Esophagus muscularis mucosa (tissue), 3 donors: ENCODE measurements at regions not wholly inside any gene's neighbourhood (a gene's known extent, or its start where the extent isn't known, plus 50 kb on each side); places are given as distances from the start of the nearest gene placed in this dataset.
"Not testable (repeated sequence)": the region's sequence is repeated elsewhere in the genome, so short reads cannot be mapped to it uniquely, and the experiment has no call there.

Experiments
- CTCF ChIP-seq, 3 experiments: fragments of 200-600 bp in 2 of 3; fragments of 450-650 bp in 1 of 3; sonication (generic) in 2 of 3; IDR thresholded peaks; one replicate each; pipeline ENCODE4 v1.5.1; 2017 to 2019; ENCODE audit warnings: antibody characterized with exemption in 3 of 3, mild to moderate bottlenecking in 2 of 3, moderate library complexity in 1 of 3
- POLR2A ChIP-seq: fragments of 450-650 bp; IDR thresholded peaks from one replicate; pipeline ENCODE4 v1.6.1; 2017; ENCODE audit warnings: antibody characterized with exemption, moderate library complexity, mild to moderate bottlenecking, low read depth

- not testable (repeated sequence) for TF ChIP-seq POLR2A; CTCF (IDR thresholded peaks at IDR 0.05)
Measured at GRCh38 chr2:91873416-91873815, 2997.8 kb upstream of the TEKT4 start.
